Neuronal stem cell (in vitro differentiated cells): ENCODE measurements at regions not wholly inside any gene's neighbourhood (a gene's known extent, or its start where the extent isn't known, plus 50 kb on each side); places are given as distances from the start of the nearest gene placed in this dataset.

Experiments
- DNase-seq: peaks from one replicate; pipeline ENCODE4 v3.0.0-alpha.2; 2013; ENCODE audit warnings: low spot score
- H2AFZ ChIP-seq: one replicate; pipeline ENCODE4 v1.6.1; 2013; ENCODE audit warnings: mild to moderate bottlenecking, low read length, inconsistent platforms
- H2AK5ac ChIP-seq: 2 replicates; pipeline ENCODE4 v1.6.1; 2013; ENCODE audit warnings: low read depth, mild to moderate bottlenecking, inconsistent platforms, low read length, moderate library complexity, mixed read lengths
- H2BK120ac ChIP-seq: 2 replicates; pipeline ENCODE4 v1.6.1; 2013; ENCODE audit warnings: low read depth, mild to moderate bottlenecking, inconsistent platforms, low read length, moderate library complexity, mixed read lengths
- H2BK12ac ChIP-seq: one replicate; pipeline ENCODE4 v1.6.1; 2013; ENCODE audit warnings: low read length, inconsistent platforms
- H2BK15ac ChIP-seq: 2 replicates; pipeline ENCODE4 v1.6.1; 2013; ENCODE audit warnings: mild to moderate bottlenecking, low read length, inconsistent platforms, mixed read lengths
- H2BK5ac ChIP-seq: one replicate; pipeline ENCODE4 v1.6.1; 2013; ENCODE audit warnings: inconsistent platforms, mild to moderate bottlenecking, low read length, moderate library complexity
- H3K14ac ChIP-seq: one replicate; pipeline ENCODE4 v1.6.1; 2013; ENCODE audit warnings: low read length, inconsistent platforms
- H3K18ac ChIP-seq: 2 replicates; pipeline ENCODE4 v1.6.1; 2013; ENCODE audit warnings: low read length, inconsistent platforms
- H3K23ac ChIP-seq: 2 replicates; pipeline ENCODE4 v1.6.1; 2013; ENCODE audit warnings: low read depth, mild to moderate bottlenecking, mixed read lengths, low read length, inconsistent platforms; ENCODE audit not compliant: poor library complexity
- H3K27ac ChIP-seq: replicated peaks from 3 replicates; pipeline ENCODE4 v1.5.1; 2013; ENCODE audit warnings: low read length, inconsistent platforms
- H3K27me3 ChIP-seq, 3 experiments: 2 replicates each; pipeline ENCODE4 v1.6.1; 2013; ENCODE audit warnings: low read length in 3 of 3, mild to moderate bottlenecking in 2 of 3, inconsistent platforms in 1 of 3, low read depth in 1 of 3, mixed read lengths in 1 of 3, moderate library complexity in 1 of 3; ENCODE audit not compliant: control insufficient read depth in 3 of 3, insufficient read depth in 3 of 3
- H3K36me3 ChIP-seq, 2 donors: replicated peaks in 1 of 2; 2 replicates each; pipeline ENCODE4 v1.6.1; 2013; ENCODE audit warnings: low read length in 2 of 2; ENCODE audit not compliant: control insufficient read depth in 2 of 2, insufficient read depth in 2 of 2
- H3K4ac ChIP-seq: 2 replicates; pipeline ENCODE4 v1.6.1; 2013; ENCODE audit warnings: inconsistent platforms, mild to moderate bottlenecking, low read length, moderate library complexity
- H3K4me1 ChIP-seq, 2 donors: 1 replicate in 1 of 2; 2 replicates in 1 of 2; pipeline ENCODE4 v1.6.1; 2013; ENCODE audit warnings: low read length in 2 of 2, low read depth in 1 of 2; ENCODE audit not compliant: control insufficient read depth in 2 of 2, insufficient read depth in 1 of 2
- H3K4me2 ChIP-seq: one replicate; pipeline ENCODE4 v1.6.1; 2013; ENCODE audit warnings: mild to moderate bottlenecking, low read length, inconsistent platforms; ENCODE audit not compliant: insufficient read depth, poor library complexity, severe bottlenecking
- H3K4me3 ChIP-seq, 2 donors: 2 replicates each; pipeline ENCODE4 v1.5.1; 2013; ENCODE audit warnings: low read length in 2 of 2, mild to moderate bottlenecking in 2 of 2, inconsistent platforms in 1 of 2, moderate library complexity in 1 of 2
- H3K79me1 ChIP-seq: one replicate; pipeline ENCODE4 v1.6.1; 2013; ENCODE audit warnings: low read depth, mild to moderate bottlenecking, inconsistent platforms, low read length, moderate library complexity
- H3K9ac ChIP-seq: one replicate; pipeline ENCODE4 v1.6.1; 2013; ENCODE audit warnings: mild to moderate bottlenecking, low read depth, low read length, inconsistent platforms; ENCODE audit not compliant: poor library complexity
- H3K9me3 ChIP-seq, 2 donors: replicated peaks in 1 of 2; 2 replicates each; pipeline versions ENCODE3 to v1.6.1; 2013; ENCODE audit warnings: low read length in 2 of 2, mild to moderate bottlenecking in 2 of 2, inconsistent platforms in 1 of 2, low read depth in 1 of 2, mixed read lengths in 1 of 2, moderate library complexity in 1 of 2; ENCODE audit not compliant: control insufficient read depth in 2 of 2, insufficient read depth in 1 of 2
- H4K8ac ChIP-seq: one replicate; pipeline ENCODE4 v1.6.1; 2013; ENCODE audit warnings: low read depth, mild to moderate bottlenecking, inconsistent platforms, low read length, moderate library complexity
- H4K91ac ChIP-seq: one replicate; pipeline ENCODE4 v1.6.1; 2013; ENCODE audit warnings: low read length, low read depth, mild to moderate bottlenecking, inconsistent platforms; ENCODE audit not compliant: poor library complexity
- WGBS, 2 donors: extraction: QIAGEN DNeasy Blood & Tissue Kit; methylation state at CpG; one replicate each; pipeline ENCODE4 v1.1.7; 2013; ENCODE audit warnings: missing lambda C conversion rate in 2 of 2, mixed read lengths in 1 of 2; ENCODE audit not compliant: insufficient read length in 2 of 2, insufficient replicate concordance in 1 of 2; ENCODE audit errors: extremely low coverage in 2 of 2; 5-methylcytosine and 5-hydroxymethylcytosine counted together

- no peak overlapping the region for H3K14ac ChIP-seq
- no peak overlapping the region for H2BK120ac ChIP-seq
- H2BK5ac ChIP-seq = no peak overlapping the region
- H3K18ac ChIP-seq = no peak overlapping the region
- H3K4me3 ChIP-seq = no peak overlapping the region
- H3K27ac ChIP-seq = no peak overlapping the region
- peaks cover 0 to 1% of the 10 kb centered on the region in 2 donors for H3K9me3 ChIP-seq
- H4K91ac ChIP-seq = no peak overlapping the region
- no peak overlapping the region for H2AK5ac ChIP-seq
- no peak overlapping the region for H3K4me2 ChIP-seq
- no peak overlapping the region for H4K8ac ChIP-seq
- H3K4me1 ChIP-seq = no peaks in the 10 kb centered on the region
- no CpG with 5 or more reads among the region's 4 CpGs for WGBS, 2 donors
- DNase-seq = no peak
- H3K27me3 ChIP-seq = no peaks in the 10 kb centered on the region
- H2BK12ac ChIP-seq = no peak overlapping the region
- no peak overlapping the region for H2BK15ac ChIP-seq
- H3K36me3 ChIP-seq = no peaks in the 10 kb centered on the region
- no peak overlapping the region for H3K23ac ChIP-seq
- H2AFZ ChIP-seq = no peak overlapping the region
- no peaks in the 10 kb centered on the region for H3K79me1 ChIP-seq
- H3K9ac ChIP-seq = no peak overlapping the region
- H3K4ac ChIP-seq = no peak overlapping the region
Measured at GRCh38 chr16:7206469-7206868, 126.2 kb upstream of the RBFOX1 start.

DNA sequence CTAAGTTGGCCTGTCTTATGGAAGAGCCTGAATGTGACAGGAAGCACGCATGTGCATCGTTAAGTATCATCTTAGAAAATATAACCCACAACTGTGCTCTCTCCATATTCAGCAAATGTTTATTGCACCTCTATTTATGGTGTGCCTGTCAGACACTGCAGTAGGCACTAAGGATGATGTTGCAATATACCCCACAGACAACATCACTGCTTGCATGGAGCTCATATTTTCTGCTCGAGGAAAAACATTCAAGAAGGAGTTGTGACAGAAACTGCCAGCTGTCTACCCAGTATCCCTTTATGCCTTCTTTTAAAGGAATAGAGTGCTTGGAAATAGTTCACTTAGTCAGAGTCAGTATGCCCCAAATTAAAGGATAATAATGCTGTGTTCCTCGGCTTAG is 132.3 kb upstream of the RBFOX1 start:
- Histone ChIP-seq H3K23ac (no peak overlapping the region), H2BK5ac (no peak overlapping the region), H2AK5ac (no peak overlapping the region), H2BK15ac (no peak overlapping the region), H2BK12ac (no peak overlapping the region), H3K18ac (no peak overlapping the region), H3K27me3 (no peaks in the 10 kb centered on the region), H3K4me1 (no peaks in the 10 kb centered on the region), H3K27ac (no peak overlapping the region), H2AFZ (no peak overlapping the region), H2BK120ac (no peak overlapping the region), H3K9me3 (peaks cover 0 to 5% of the 10 kb centered on the region in 2 donors), H3K4ac (no peak overlapping the region), H4K8ac (no peak overlapping the region), H3K4me3 (no peak overlapping the region), H4K91ac (no peak overlapping the region), H3K14ac (no peak overlapping the region), H3K9ac (no peak overlapping the region), H3K36me3 (no peaks in the 10 kb centered on the region), H3K4me2 (no peak overlapping the region), H3K79me1 (no peaks in the 10 kb centered on the region)
- WGBS, 2 donors = no CpG with 5 or more reads among the region's 4 CpGs
- DNase-seq = no peak

- no peak for DNase-seq
- no peak overlapping the region for H3K27ac ChIP-seq
- no peak overlapping the region for H2BK120ac ChIP-seq
- no peak overlapping the region for H2BK12ac ChIP-seq
- H3K4me1 ChIP-seq = no peaks in the 10 kb centered on the region
- H3K4ac ChIP-seq = no peak overlapping the region
- peaks cover 0 to 2% (median 0%) of the 10 kb centered on the region in 3 experiments for H3K27me3 ChIP-seq
- H3K23ac ChIP-seq = no peak overlapping the region
- H3K18ac ChIP-seq = no peak overlapping the region
- H3K36me3 ChIP-seq = no peaks in the 10 kb centered on the region
- no peaks in the 10 kb centered on the region for H3K9me3 ChIP-seq
- no peaks in the 10 kb centered on the region for H3K79me1 ChIP-seq
- no peak overlapping the region for H3K4me3 ChIP-seq
- no peak overlapping the region for H3K9ac ChIP-seq
- H2AK5ac ChIP-seq = no peak overlapping the region
- no peak overlapping the region for H4K91ac ChIP-seq
- H4K8ac ChIP-seq = peak overlapping the region; percentile 8
- WGBS, 2 donors = no CpG with 5 or more reads among the region's 4 CpGs
- no peak overlapping the region for H2BK5ac ChIP-seq
- H2AFZ ChIP-seq = no peak overlapping the region
- no peak overlapping the region for H2BK15ac ChIP-seq
- H3K4me2 ChIP-seq = no peak overlapping the region
- no peak overlapping the region for H3K14ac ChIP-seq
Measured at GRCh38 chr16:7185689-7186088, 147.0 kb upstream of the RBFOX1 start.

DNA sequence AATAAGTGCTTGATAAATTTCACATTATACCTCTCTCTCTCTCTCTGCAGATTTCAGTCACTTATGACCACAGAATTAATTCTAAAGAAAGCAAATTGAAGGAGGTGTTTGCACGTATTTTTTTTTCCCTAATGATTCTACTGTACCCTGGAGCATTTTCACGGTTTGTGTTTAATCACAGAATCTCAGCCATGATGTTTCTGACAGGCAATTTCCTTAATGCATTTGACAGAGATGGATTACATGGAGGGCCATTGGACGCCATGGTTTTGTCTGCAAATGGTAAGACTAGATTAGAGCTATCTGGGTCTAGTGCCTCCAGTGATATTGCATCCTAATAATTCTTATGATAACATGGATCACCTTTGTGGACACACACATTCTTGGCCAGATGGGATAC is 147.5 kb upstream of the RBFOX1 start:
- no peak overlapping the region for H3K4me2 ChIP-seq
- H3K18ac ChIP-seq = no peak overlapping the region
- H3K27ac ChIP-seq = no peak overlapping the region
- no peak overlapping the region for H3K14ac ChIP-seq
- no peak overlapping the region for H3K4me3 ChIP-seq
- H3K23ac ChIP-seq = no peak overlapping the region
- no peak overlapping the region for H2BK15ac ChIP-seq
- H3K9ac ChIP-seq = no peak overlapping the region
- peaks cover 0 to 2% (median 0%) of the 10 kb centered on the region in 3 experiments for H3K27me3 ChIP-seq
- H2BK5ac ChIP-seq = no peak overlapping the region
- H2BK120ac ChIP-seq = no peak overlapping the region
- no peaks in the 10 kb centered on the region for H3K79me1 ChIP-seq
- no peak overlapping the region for H4K8ac ChIP-seq
- no peak overlapping the region for H2BK12ac ChIP-seq
- H3K4me1 ChIP-seq = no peaks in the 10 kb centered on the region
- H4K91ac ChIP-seq = no peak overlapping the region
- no CpG with 5 or more reads among the region's 3 CpGs for WGBS, 2 donors
- H3K9me3 ChIP-seq = no peaks in the 10 kb centered on the region
- no peak overlapping the region for H2AK5ac ChIP-seq
- no peaks in the 10 kb centered on the region for H3K36me3 ChIP-seq
- H3K4ac ChIP-seq = no peak overlapping the region
- DNase-seq = no peak
- H2AFZ ChIP-seq = no peak overlapping the region
